Cardiac muscle cell (in vitro differentiated cells and primary cell): ENCODE measurements at regions not wholly inside any gene's neighbourhood (a gene's known extent, or its start where the extent isn't known, plus 50 kb on each side); places are given as distances from the start of the nearest gene placed in this dataset.

Experiments
- DNase-seq, 2 donors: peaks; one replicate each; pipeline versions ENCODE4 v3.0.0 to v3.0.0-alpha.2; 2010 to 2017; ENCODE audit warnings: low read depth in 1 of 2, low spot score in 1 of 2
- H3K27ac ChIP-seq: fragments of 200-600 bp; sonication (generic); 2 replicates; pipeline ENCODE4 v1.5.1; 2016
- H3K27me3 ChIP-seq: fragments of 200-600 bp; sonication (generic); 2 replicates; pipeline ENCODE4 v1.6.0; 2016; ENCODE audit warnings: control low read depth
- H3K36me3 ChIP-seq: fragments of 200-600 bp; sonication (generic); 2 replicates; pipeline ENCODE4 v1.5.1; 2016; ENCODE audit warnings: control low read depth
- H3K4me1 ChIP-seq: fragments of 200-600 bp; sonication (generic); 2 replicates; pipeline ENCODE4 v1.8.1; 2017; ENCODE audit warnings: low read depth, mild to moderate bottlenecking, mixed run types
- H3K4me3 ChIP-seq: fragments of 200-600 bp; sonication (generic); 2 replicates; pipeline ENCODE4 v1.5.1; 2016; ENCODE audit warnings: mild to moderate bottlenecking
- H3K9me3 ChIP-seq: fragments of 200-600 bp; sonication (generic); 2 replicates; pipeline ENCODE4 v1.5.1; 2017; ENCODE audit warnings: low read depth, mild to moderate bottlenecking, control low read depth
- CTCF ChIP-seq: IDR thresholded peaks from 2 replicates; pipeline ENCODE4 v1.5.1; 2012; ENCODE audit warnings: low read depth, mild to moderate bottlenecking, low read length

DNA sequence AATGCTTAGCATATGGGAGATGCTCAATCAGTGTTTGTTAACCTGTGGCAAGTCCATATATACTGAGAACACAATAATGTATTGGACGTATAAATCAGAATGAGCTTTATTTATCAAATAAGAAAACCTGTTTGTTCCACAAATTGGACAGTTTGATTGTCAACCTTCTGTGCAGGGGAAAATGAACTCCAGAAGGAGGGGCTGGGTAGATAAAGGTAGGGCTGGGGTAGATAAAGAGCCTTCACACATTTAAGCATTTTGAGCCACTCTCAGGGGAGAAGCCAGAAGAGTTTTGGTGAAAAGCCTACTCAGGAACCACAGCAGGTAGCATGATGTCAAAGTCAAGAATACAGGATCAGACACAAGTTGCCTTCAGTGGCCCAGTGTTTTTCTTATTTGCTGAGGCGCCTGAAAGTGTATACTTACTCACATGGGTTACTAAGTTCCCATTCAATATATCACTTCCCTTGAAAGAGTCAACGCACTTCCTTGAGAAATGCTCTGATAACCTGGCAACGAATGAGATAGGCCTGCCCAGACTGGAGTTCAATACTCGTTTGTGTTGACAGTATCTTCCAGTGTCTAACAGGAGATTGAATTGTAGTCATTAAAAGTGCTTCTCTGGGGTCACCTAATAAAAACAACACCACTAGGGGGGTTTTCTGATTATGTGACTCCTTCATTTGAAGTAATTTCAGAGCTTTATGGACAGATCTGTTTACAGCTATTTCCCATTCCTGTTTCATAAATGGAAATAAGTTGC lies 263.9 kb upstream of the CITED2 start:
- Histone ChIP-seq H3K27ac (no peak overlapping the region), H3K9me3 (no peaks in the 10 kb centered on the region)
- no peak for TF ChIP-seq CTCF

DNA sequence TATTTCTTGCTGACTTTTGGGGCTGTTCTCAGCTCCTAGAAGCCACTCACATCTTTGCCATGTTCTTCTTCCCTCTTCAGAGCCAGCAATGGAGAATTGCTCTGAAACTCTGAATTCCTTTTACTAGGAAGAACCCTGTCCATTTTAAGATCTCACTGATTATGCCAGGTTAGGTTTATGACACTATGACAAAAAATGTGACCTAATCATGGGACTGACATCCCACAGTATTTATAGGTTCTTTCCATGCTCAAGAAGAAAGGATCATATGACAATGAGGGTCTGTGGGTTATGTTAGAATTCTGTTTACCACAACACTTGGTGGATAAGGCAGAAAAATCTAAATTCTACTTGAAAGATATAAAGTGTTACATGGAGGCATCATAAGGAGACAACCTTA lies 263.3 kb upstream of the CITED2 start:
- no peaks in the 10 kb centered on the region for H3K36me3 ChIP-seq
- H3K27me3 ChIP-seq: no peaks in the 10 kb centered on the region
- TF ChIP-seq CTCF: no peak
- H3K4me3 ChIP-seq: no peak overlapping the region
- H3K9me3 ChIP-seq: no peaks in the 10 kb centered on the region
- no peaks in the 10 kb centered on the region for H3K4me1 ChIP-seq
- no peak overlapping the region for H3K27ac ChIP-seq
- DNase-seq: no peak

More for the DNA sequence above, 263.9 kb upstream of the CITED2 start:
- DNase-seq: no peak
- Histone ChIP-seq H3K36me3 (no peaks in the 10 kb centered on the region), H3K4me3 (no peak overlapping the region), H3K4me1 (no peaks in the 10 kb centered on the region), H3K27me3 (no peaks in the 10 kb centered on the region)

- Histone ChIP-seq H3K4me1 (no peaks in the 10 kb centered on the region), H3K36me3 (no peaks in the 10 kb centered on the region), H3K27ac (no peak overlapping the region), H3K4me3 (no peak overlapping the region), H3K27me3 (no peaks in the 10 kb centered on the region), H3K9me3 (no peaks in the 10 kb centered on the region)
- DNase-seq: no peak
- TF ChIP-seq CTCF: no peak
These were observed 261.9 kb upstream of the CITED2 start for GRCh38 chr6:139636391-139636790.

GRCh38 chr6:139635401-139636130 lies 261.1 kb upstream of the CITED2 start:
- no peaks in the 10 kb centered on the region for H3K27me3 ChIP-seq
- no peak for TF ChIP-seq CTCF
- no peaks in the 10 kb centered on the region for H3K36me3 ChIP-seq
- no peak overlapping the region for H3K4me3 ChIP-seq
- no peak for DNase-seq
- no peak overlapping the region for H3K27ac ChIP-seq
- H3K4me1 ChIP-seq: no peaks in the 10 kb centered on the region
- no peaks in the 10 kb centered on the region for H3K9me3 ChIP-seq

DNA sequence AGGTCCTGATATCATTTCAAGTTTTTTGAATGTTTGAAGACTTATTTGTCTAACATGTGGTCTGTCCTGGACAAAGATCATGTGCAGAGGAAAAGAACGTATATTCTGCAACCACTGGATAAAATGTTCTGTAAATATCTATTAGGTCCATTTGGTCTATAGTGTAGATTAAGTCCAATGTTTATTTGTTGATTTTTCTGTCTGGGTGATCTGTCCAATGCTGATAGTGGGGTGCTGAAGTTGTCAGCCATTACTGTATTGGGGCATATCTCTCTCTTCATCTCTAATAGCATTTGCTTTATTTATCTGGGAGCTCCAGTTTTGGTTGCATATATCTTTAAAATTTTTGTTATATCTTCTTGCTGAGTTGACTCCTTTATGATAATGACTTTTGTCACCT lies 258.4 kb upstream of the CITED2 start:
- TF ChIP-seq CTCF: no peak
- DNase-seq: no peak
- H3K36me3 ChIP-seq: no peaks in the 10 kb centered on the region
- no peak overlapping the region for H3K27ac ChIP-seq
- no peaks in the 10 kb centered on the region for H3K27me3 ChIP-seq
- H3K4me1 ChIP-seq: no peaks in the 10 kb centered on the region
- no peak overlapping the region for H3K4me3 ChIP-seq
- H3K9me3 ChIP-seq: no peaks in the 10 kb centered on the region
